HL-60 (cell line): ENCODE measurements at regions not wholly inside any gene's neighbourhood (a gene's known extent, or its start where the extent isn't known, plus 50 kb on each side); places are given as distances from the start of the nearest gene placed in this dataset.

Source experiments
- DNase-seq, 2 experiments: peaks; one replicate each; pipeline ENCODE4 v3.0.0-alpha.2; 2010 to 2020; ENCODE audit warnings: low read depth in 1 of 2, low spot score in 1 of 2
- H3K27ac ChIP-seq: fragments of 250-450 bp; sonication (Bioruptor Pico); replicated peaks from 2 replicates; pipeline ENCODE4 v1.5.1; 2020; ENCODE audit warnings: mild to moderate bottlenecking, moderate library complexity
- H3K27me3 ChIP-seq: fragments of 250-450 bp; sonication (Bioruptor Pico); 2 replicates; pipeline ENCODE4 v1.5.1; 2021; ENCODE audit warnings: mild to moderate bottlenecking, moderate library complexity; ENCODE audit not compliant: insufficient read depth, poor library complexity, severe bottlenecking
- H3K4me3 ChIP-seq: replicated peaks from 2 replicates; pipeline ENCODE4 v1.5.1; 2011; ENCODE audit warnings: mild to moderate bottlenecking, control low read depth, low read length; ENCODE audit not compliant: insufficient read depth
- CTCF ChIP-seq: IDR thresholded peaks from one replicate; pipeline ENCODE4 v1.5.1; 2011; ENCODE audit warnings: low read length, control low read depth, inconsistent platforms; ENCODE audit not compliant: insufficient read depth
- GABPA ChIP-seq: IDR thresholded peaks from 2 replicates; pipeline ENCODE4 v1.6.1; 2012; ENCODE audit warnings: low read depth
- POLR2AphosphoS5 ChIP-seq: IDR thresholded peaks from 2 replicates; pipeline ENCODE4 v1.6.1; 2012; ENCODE audit warnings: low read depth
- REST ChIP-seq: IDR thresholded peaks from 2 replicates; pipeline ENCODE4 v1.6.1; 2012; ENCODE audit warnings: low read depth; ENCODE audit not compliant: insufficient replicate concordance
- SPI1 ChIP-seq: IDR thresholded peaks from 2 replicates; pipeline ENCODE4 v1.6.1; 2012; ENCODE audit warnings: low read depth, mild to moderate bottlenecking, borderline replicate concordance

- Histone ChIP-seq H3K27ac (no peak overlapping the region), H3K4me3 (no peak overlapping the region), H3K27me3 (no peaks in the 10 kb centered on the region)
- DNase-seq = no peak
- TF ChIP-seq POLR2AphosphoS5 = no peak
- no peak for TF ChIP-seq SPI1
Measured at GRCh38 chr2:57461624-57462023, 585.0 kb upstream of the VRK2 start.

GRCh38 chr2:57465067-57465466 lies 581.5 kb upstream of the VRK2 start:
- H3K27ac ChIP-seq = no peak overlapping the region
- TF ChIP-seq POLR2AphosphoS5 (no peak), CTCF (no peak), GABPA (no peak), SPI1 (no peak), REST (no peak)
- H3K4me3 ChIP-seq = no peak overlapping the region
- no peak for DNase-seq
- no peaks in the 10 kb centered on the region for H3K27me3 ChIP-seq

- H3K27ac ChIP-seq = no peak overlapping the region
- H3K27me3 ChIP-seq = no peaks in the 10 kb centered on the region
- DNase-seq = no peak
- H3K4me3 ChIP-seq = no peak overlapping the region
- no peak for TF ChIP-seq POLR2AphosphoS5
- TF ChIP-seq REST = no peak
- no peak for TF ChIP-seq SPI1
- no peak for TF ChIP-seq GABPA
- TF ChIP-seq CTCF = no peak
Measured at GRCh38 chr2:57465967-57466366, 580.6 kb upstream of the VRK2 start.

GRCh38 chr2:57475391-57475790 lies 571.2 kb upstream of the VRK2 start:
- no peak for DNase-seq
- no peak for TF ChIP-seq GABPA
- TF ChIP-seq REST = no peak
- no peak for TF ChIP-seq SPI1
- TF ChIP-seq POLR2AphosphoS5 = no peak
- TF ChIP-seq CTCF = no peak
- no peak overlapping the region for H3K27ac ChIP-seq
- H3K4me3 ChIP-seq = no peak overlapping the region
- no peaks in the 10 kb centered on the region for H3K27me3 ChIP-seq
